Ishikawa (cell line): ENCODE measurements at regions not wholly inside any gene's neighbourhood (a gene's known extent, or its start where the extent isn't known, plus 50 kb on each side); places are given as distances from the start of the nearest gene placed in this dataset.

Experiments
- REST ChIP-seq: IDR thresholded peaks from 2 replicates; pipeline ENCODE4 v1.6.1; 2012; ENCODE audit warnings: low read depth, mild to moderate bottlenecking
- TEAD4 ChIP-seq: IDR thresholded peaks from 2 replicates; pipeline ENCODE4 v1.6.1; 2012

GRCh38 chrX:1809581-1809980, 194.7 kb downstream of the ASMT start:
- TF ChIP-seq TEAD4 (no peak), REST (no peak)
